Epithelial cell of esophagus (primary cell): ENCODE measurements at regions not wholly inside any gene's neighbourhood (a gene's known extent, or its start where the extent isn't known, plus 50 kb on each side); places are given as distances from the start of the nearest gene placed in this dataset.

Source experiments
- DNase-seq: peaks from one replicate; pipeline ENCODE4 v3.0.0; 2010; ENCODE audit warnings: low read depth
- H3K4me3 ChIP-seq: 2 replicates; pipeline ENCODE4 v1.5.1; 2011; ENCODE audit warnings: mild to moderate bottlenecking, low read length, control low read depth
- CTCF ChIP-seq: IDR thresholded peaks from 2 replicates; pipeline ENCODE4 v1.5.1; 2011; ENCODE audit warnings: low read depth, mild to moderate bottlenecking, low read length, control low read depth, inconsistent platforms; ENCODE audit not compliant: insufficient read depth; ENCODE audit errors: missing control alignments

GRCh38 chr21:38012672-38013071, 96.4 kb upstream of the KCNJ6 start:
- H3K4me3 ChIP-seq: no peak overlapping the region
- no peak for TF ChIP-seq CTCF
- DNase-seq: no peak

GRCh38 chr21:38013741-38014140, 97.5 kb upstream of the KCNJ6 start:
- no peak for TF ChIP-seq CTCF
- no peak for DNase-seq

GRCh38 chr21:38014298-38014697, 98.0 kb upstream of the KCNJ6 start:
- no peak for DNase-seq
- TF ChIP-seq CTCF: no peak
- no peak overlapping the region for H3K4me3 ChIP-seq

More at GRCh38 chr21:38013741-38014140, 97.5 kb upstream of the KCNJ6 start:
- H3K4me3 ChIP-seq: no peak overlapping the region

- peak; percentile 61 for DNase-seq
- H3K4me3 ChIP-seq: no peak overlapping the region
- TF ChIP-seq CTCF: no peak
Measured at GRCh38 chr21:38027901-38028498, 111.7 kb upstream of the KCNJ6 start.

- H3K4me3 ChIP-seq: no peak overlapping the region
- no peak for DNase-seq
- no peak for TF ChIP-seq CTCF
Measured at GRCh38 chr21:38032082-38032801, 116.0 kb upstream of the KCNJ6 start.

- TF ChIP-seq CTCF: no peak
- DNase-seq: no peak
- no peak overlapping the region for H3K4me3 ChIP-seq
Measured at GRCh38 chr21:38036016-38036415, 119.8 kb upstream of the KCNJ6 start.

- no peak for TF ChIP-seq CTCF
- H3K4me3 ChIP-seq: no peak overlapping the region
- peak; percentile 35 for DNase-seq
Measured at GRCh38 chr21:38037416-38037815, 121.2 kb upstream of the KCNJ6 start.
